ENCODE measurements at regions not wholly inside any gene's neighbourhood (a gene's known extent, or its start where the extent isn't known, plus 50 kb on each side); places are given as distances from the start of the nearest gene placed in this dataset.

GRCh38 chr3:96192966-96193550 lies 621.3 kb upstream of the EPHA6 start:
- TF ChIP-seq, protein P1, sequence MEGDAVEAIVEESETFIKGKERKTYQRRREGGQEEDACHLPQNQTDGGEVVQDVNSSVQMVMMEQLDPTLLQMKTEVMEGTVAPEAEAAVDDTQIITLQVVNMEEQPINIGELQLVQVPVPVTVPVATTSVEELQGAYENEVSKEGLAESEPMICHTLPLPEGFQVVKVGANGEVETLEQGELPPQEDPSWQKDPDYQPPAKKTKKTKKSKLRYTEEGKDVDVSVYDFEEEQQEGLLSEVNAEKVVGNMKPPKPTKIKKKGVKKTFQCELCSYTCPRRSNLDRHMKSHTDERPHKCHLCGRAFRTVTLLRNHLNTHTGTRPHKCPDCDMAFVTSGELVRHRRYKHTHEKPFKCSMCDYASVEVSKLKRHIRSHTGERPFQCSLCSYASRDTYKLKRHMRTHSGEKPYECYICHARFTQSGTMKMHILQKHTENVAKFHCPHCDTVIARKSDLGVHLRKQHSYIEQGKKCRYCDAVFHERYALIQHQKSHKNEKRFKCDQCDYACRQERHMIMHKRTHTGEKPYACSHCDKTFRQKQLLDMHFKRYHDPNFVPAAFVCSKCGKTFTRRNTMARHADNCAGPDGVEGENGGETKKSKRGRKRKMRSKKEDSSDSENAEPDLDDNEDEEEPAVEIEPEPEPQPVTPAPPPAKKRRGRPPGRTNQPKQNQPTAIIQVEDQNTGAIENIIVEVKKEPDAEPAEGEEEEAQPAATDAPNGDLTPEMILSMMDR (IDR thresholded peaks at IDR 0.05; ENCODE audit: low read depth, low read length, missing control alignments), result no peak
- in situ Hi-C loops (cut with HindIII; ENCODE audit: low pct_ligation_motif_present, low sequenced_read_pairs), result no loop called here
- H3K27me3 ChIP-seq (replicated peaks), result no peaks in the 10 kb centered on the region
- no peak overlapping the region for H3K4me3 ChIP-seq (ENCODE audit: low read depth, low read length)
- H3K36me3 ChIP-seq (replicated peaks), result no peaks in the 10 kb centered on the region
- DNase-seq, result no peak
- H3K27ac ChIP-seq, result no peak overlapping the region

DNA sequence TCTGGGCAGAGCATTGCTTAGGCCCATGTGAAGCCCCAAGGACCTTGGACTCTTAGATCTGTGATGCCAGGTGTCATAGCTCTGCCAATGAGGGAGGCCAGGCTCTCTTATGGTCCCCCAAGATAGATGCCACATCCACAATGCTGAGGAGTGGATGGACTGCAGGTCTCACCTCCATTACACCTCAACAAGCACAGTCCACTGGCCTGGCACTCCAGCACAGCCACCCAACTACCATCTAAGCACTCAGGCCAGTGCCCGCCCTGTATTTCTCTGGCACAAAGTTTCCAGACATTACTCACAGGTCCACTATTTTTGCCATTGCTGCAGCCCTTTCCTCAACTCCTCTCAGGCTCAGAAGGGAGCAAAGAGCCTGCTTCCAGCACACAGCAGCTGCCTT lies 613.5 kb upstream of the EPHA6 start:
- DNase-seq, result no peak
- Histone ChIP-seq H3K36me3 (replicated peaks) (no peaks in the 10 kb centered on the region), H3K27me3 (replicated peaks) (no peaks in the 10 kb centered on the region), H3K27ac (no peak overlapping the region), H3K4me3 (ENCODE audit: low read depth, low read length) (no peak overlapping the region)
- TF ChIP-seq, protein P1 (IDR thresholded peaks at IDR 0.05; ENCODE audit: low read depth, low read length, missing control alignments), result no peak
- in situ Hi-C loops (cut with HindIII; ENCODE audit: low pct_ligation_motif_present, low sequenced_read_pairs), result no loop called here

DNA sequence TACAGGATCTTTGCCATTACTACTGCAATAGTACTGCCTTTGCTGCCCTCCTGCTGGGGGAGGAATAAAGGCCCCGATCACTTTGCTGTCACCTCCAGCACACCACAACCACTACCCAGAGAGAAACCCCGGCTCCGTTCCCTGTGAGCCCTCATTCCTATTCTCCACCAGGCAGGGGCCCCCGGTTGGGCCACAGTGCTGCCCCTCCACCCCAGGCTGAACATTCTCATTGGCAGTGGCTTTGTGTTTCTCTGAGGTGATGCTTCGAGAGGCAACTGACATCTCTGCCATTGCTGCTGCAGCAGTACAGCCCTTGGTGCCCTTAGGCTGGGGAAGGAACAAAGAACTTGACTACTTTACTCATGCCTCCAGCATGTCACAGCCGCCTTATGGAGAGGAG lies 612.9 kb upstream of the EPHA6 start:
- no peaks in the 10 kb centered on the region for H3K27me3 ChIP-seq (replicated peaks)
- no peak overlapping the region for H3K4me3 ChIP-seq (ENCODE audit: low read depth, low read length)
- no peak overlapping the region for H3K27ac ChIP-seq
- in situ Hi-C loops (cut with HindIII; ENCODE audit: low pct_ligation_motif_present, low sequenced_read_pairs), result no loop called here
- H3K36me3 ChIP-seq (replicated peaks), result no peaks in the 10 kb centered on the region
- no peak for DNase-seq
- TF ChIP-seq, protein P1 (IDR thresholded peaks at IDR 0.05; ENCODE audit: low read depth, low read length, missing control alignments), result no peak

GRCh38 chr3:96202181-96202580 lies 612.2 kb upstream of the EPHA6 start:
- Histone ChIP-seq H3K27ac (no peak overlapping the region), H3K27me3 (replicated peaks) (no peaks in the 10 kb centered on the region), H3K4me3 (ENCODE audit: low read depth, low read length) (no peak overlapping the region), H3K36me3 (replicated peaks) (no peaks in the 10 kb centered on the region)
- no peak for DNase-seq
- TF ChIP-seq, protein P1 (IDR thresholded peaks at IDR 0.05; ENCODE audit: low read depth, low read length, missing control alignments), result no peak
- in situ Hi-C loops (cut with HindIII; ENCODE audit: low pct_ligation_motif_present, low sequenced_read_pairs), result no loop called here

DNA sequence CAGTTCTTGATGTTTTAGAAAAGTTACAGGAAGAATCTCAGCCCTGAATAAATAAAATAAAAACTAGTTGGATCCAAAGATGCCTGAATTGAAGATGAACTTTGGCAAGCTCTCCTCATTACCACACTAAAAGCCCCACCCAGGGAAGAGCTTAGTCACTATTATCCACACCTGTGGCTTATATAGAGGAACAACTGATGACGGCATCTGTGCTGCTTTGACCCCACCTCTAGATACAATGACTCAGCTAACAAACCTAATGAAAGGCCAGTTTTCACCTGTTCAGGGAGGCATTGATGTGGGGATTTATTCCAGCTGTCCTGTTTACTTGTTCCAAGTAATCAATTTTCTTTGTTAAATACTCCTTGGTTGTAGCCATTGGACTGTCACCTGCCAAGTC lies 604.7 kb upstream of the EPHA6 start:
- in situ Hi-C loops (cut with HindIII; ENCODE audit: low pct_ligation_motif_present, low sequenced_read_pairs), result no loop called here
- TF ChIP-seq, protein P1 (IDR thresholded peaks at IDR 0.05; ENCODE audit: low read depth, low read length, missing control alignments), result no peak
- Histone ChIP-seq H3K4me3 (ENCODE audit: low read depth, low read length) (no peak overlapping the region), H3K36me3 (replicated peaks) (no peaks in the 10 kb centered on the region), H3K27me3 (replicated peaks) (no peaks in the 10 kb centered on the region), H3K27ac (no peak overlapping the region)
- DNase-seq, result no peak

GRCh38 chr3:96213393-96213792 lies 601.0 kb upstream of the EPHA6 start:
- Histone ChIP-seq H3K27ac (no peak overlapping the region), H3K27me3 (replicated peaks) (no peaks in the 10 kb centered on the region), H3K36me3 (replicated peaks) (no peaks in the 10 kb centered on the region), H3K4me3 (ENCODE audit: low read depth, low read length) (no peak overlapping the region)
- DNase-seq, result no peak
- TF ChIP-seq, protein P1 (IDR thresholded peaks at IDR 0.05; ENCODE audit: low read depth, low read length, missing control alignments), result peak; percentile 14
- in situ Hi-C loops (cut with HindIII; ENCODE audit: low pct_ligation_motif_present, low sequenced_read_pairs), result no loop called here
